Spleen (tissue), 11 donors: ENCODE measurements at regions not wholly inside any gene's neighbourhood (a gene's known extent, or its start where the extent isn't known, plus 50 kb on each side); places are given as distances from the start of the nearest gene placed in this dataset.
"Not testable (repeated sequence)": the region's sequence is repeated elsewhere in the genome, so short reads cannot be mapped to it uniquely, and the experiment has no call there.

Experiments used
- DNase-seq: peaks from one replicate; pipeline ENCODE4 v3.0.0-alpha.2; 2020
- H3K27ac ChIP-seq, 8 donors: fragments of 200-600 bp; sonication (generic) in 7 of 8; 1 replicate in 4 of 8; 2 replicates in 4 of 8; pipeline versions ENCODE4 v1.5.0 to v1.8.0; 2016 to 2021; ENCODE audit warnings: inconsistent platforms in 4 of 8, mild to moderate bottlenecking in 4 of 8, moderate library complexity in 1 of 8
- H3K27me3 ChIP-seq, 7 donors: fragments of 200-600 bp; sonication (generic) in 6 of 7; replicated peaks in 1 of 7; 1 replicate in 4 of 7; 2 replicates in 3 of 7; pipeline versions ENCODE4 v1.5.0 to v1.8.0; 2016 to 2021; ENCODE audit warnings: inconsistent platforms in 3 of 7, mild to moderate bottlenecking in 1 of 7
- H3K36me3 ChIP-seq, 6 donors: fragments of 200-600 bp; sonication (generic) in 5 of 6; 1 replicate in 4 of 6; 2 replicates in 2 of 6; pipeline versions ENCODE4 v1.5.0 to v1.8.0; 2016 to 2021; ENCODE audit warnings: inconsistent platforms in 2 of 6
- H3K4me1 ChIP-seq, 6 donors: fragments of 200-600 bp; sonication (generic) in 5 of 6; 1 replicate in 3 of 6; 2 replicates in 3 of 6; pipeline versions ENCODE4 v1.5.0 to v1.8.0; 2016 to 2021; ENCODE audit warnings: inconsistent platforms in 3 of 6
- H3K4me3 ChIP-seq, 8 donors: fragments of 200-600 bp; sonication (generic) in 7 of 8; 1 replicate in 4 of 8; 2 replicates in 4 of 8; pipeline versions ENCODE4 v1.5.0 to v1.8.0; 2016 to 2021; ENCODE audit warnings: inconsistent platforms in 4 of 8, mild to moderate bottlenecking in 4 of 8, moderate library complexity in 2 of 8
- H3K9me3 ChIP-seq, 8 donors: fragments of 200-600 bp; sonication (generic) in 7 of 8; 1 replicate in 4 of 8; 2 replicates in 4 of 8; pipeline versions ENCODE4 v1.5.0 to v1.8.0; 2016 to 2021; ENCODE audit warnings: inconsistent platforms in 4 of 8
- POLR2A ChIP-seq, 3 donors: fragments of 450-650 bp; IDR thresholded peaks; one replicate each; pipeline ENCODE4 v1.5.1; 2017; ENCODE audit warnings: antibody characterized with exemption in 3 of 3, mild to moderate bottlenecking in 1 of 3
- POLR2AphosphoS5 ChIP-seq, 3 donors: sonication (generic); formaldehyde crosslinking; IDR thresholded peaks; one replicate each; pipeline ENCODE4 v1.5.1; 2017; ENCODE audit warnings: antibody characterized with exemption in 3 of 3
- WGBS, 5 donors: extraction: QIAGEN DNeasy Blood & Tissue Kit in 3 of 5; methylation state at CpG; one replicate each; pipeline versions ENCODE4 v1.1.5 to v1.1.7; 2013 to 2018; 5-methylcytosine and 5-hydroxymethylcytosine counted together
- intact Hi-C: fragments of 100-400 bp; cut with DNase I; formaldehyde crosslinking; loops from one replicate; pipeline ENCODE4 v1.15.0; 2023; ENCODE audit warnings: low total_unique reads
- TF ChIP-seq, protein P1 (sequence below), 11 experiments: fragments of 200-600 bp in 7 of 11; fragments of 450-650 bp in 4 of 11; sonication (generic) in 4 of 11; IDR thresholded peaks in 8 of 11; conservative IDR thresholded peaks in 3 of 11; 1 replicate in 7 of 11; 2 replicates in 4 of 11; pipeline versions ENCODE4 v1.4.0 to v1.8.0; 2016 to 2021; ENCODE audit warnings: antibody characterized with exemption in 11 of 11, inconsistent platforms in 4 of 11, mild to moderate bottlenecking in 1 of 11
- donor health status: healthy with polysubstance abuse.
- donor health status: DM: no; HTN: no; CAD: no; lungs with moderate emphysema.
- donor health status: DM: no; HTN: no; CAD: no.
- donor health status: Bipolar disorder and iron deficiency.
- donor health status: healthy.
- donor health status: DM: no; HTN: no; CAD: no.
- donor health status: DM: yes; HTN: yes; CAD: no.

- Histone ChIP-seq H3K9me3 (no peaks in the 10 kb centered on the region), H3K36me3 (no peaks in the 10 kb centered on the region), H3K4me3 (no peak overlapping the region), H3K27me3 (no peaks in the 10 kb centered on the region), H3K4me1 (no peaks in the 10 kb centered on the region), H3K27ac (no peak overlapping the region)
- DNase-seq, result no peak
- TF ChIP-seq POLR2A (IDR thresholded peaks at IDR 0.05) (no peak), POLR2AphosphoS5 (IDR thresholded peaks at IDR 0.05) (no peak)
- TF ChIP-seq, protein P1, sequence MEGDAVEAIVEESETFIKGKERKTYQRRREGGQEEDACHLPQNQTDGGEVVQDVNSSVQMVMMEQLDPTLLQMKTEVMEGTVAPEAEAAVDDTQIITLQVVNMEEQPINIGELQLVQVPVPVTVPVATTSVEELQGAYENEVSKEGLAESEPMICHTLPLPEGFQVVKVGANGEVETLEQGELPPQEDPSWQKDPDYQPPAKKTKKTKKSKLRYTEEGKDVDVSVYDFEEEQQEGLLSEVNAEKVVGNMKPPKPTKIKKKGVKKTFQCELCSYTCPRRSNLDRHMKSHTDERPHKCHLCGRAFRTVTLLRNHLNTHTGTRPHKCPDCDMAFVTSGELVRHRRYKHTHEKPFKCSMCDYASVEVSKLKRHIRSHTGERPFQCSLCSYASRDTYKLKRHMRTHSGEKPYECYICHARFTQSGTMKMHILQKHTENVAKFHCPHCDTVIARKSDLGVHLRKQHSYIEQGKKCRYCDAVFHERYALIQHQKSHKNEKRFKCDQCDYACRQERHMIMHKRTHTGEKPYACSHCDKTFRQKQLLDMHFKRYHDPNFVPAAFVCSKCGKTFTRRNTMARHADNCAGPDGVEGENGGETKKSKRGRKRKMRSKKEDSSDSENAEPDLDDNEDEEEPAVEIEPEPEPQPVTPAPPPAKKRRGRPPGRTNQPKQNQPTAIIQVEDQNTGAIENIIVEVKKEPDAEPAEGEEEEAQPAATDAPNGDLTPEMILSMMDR (IDR thresholded peaks at IDR 0.05 in 8 of 11, conservative IDR thresholded peaks at IDR 0.05 in 3 of 11), result no peak
- intact Hi-C loops, result no loop called here
- WGBS, 5 donors, result 66 to 90% (median 78%) methylated on average over 2 of the region's 2 CpGs
Observed at GRCh38 chrX:104486691-104487090, 79.3 kb upstream of the IL1RAPL2 start.

- Histone ChIP-seq H3K4me3 (no peak overlapping the region), H3K9me3 (no peaks in the 10 kb centered on the region), H3K4me1 (no peaks in the 10 kb centered on the region), H3K27ac (no peak overlapping the region), H3K36me3 (no peaks in the 10 kb centered on the region), H3K27me3 (peaks cover 0 to 2% (median 0%) of the 10 kb centered on the region in 7 donors)
- TF ChIP-seq, protein P1 (IDR thresholded peaks at IDR 0.05 in 8 of 11, conservative IDR thresholded peaks at IDR 0.05 in 3 of 11), result no peak
- TF ChIP-seq POLR2A (IDR thresholded peaks at IDR 0.05) (no peak), POLR2AphosphoS5 (IDR thresholded peaks at IDR 0.05) (no peak)
- 11 to 23% (median 17%) methylated on average over 2 of the region's 2 CpGs for WGBS, 5 donors
- DNase-seq, result no peak
- intact Hi-C loops, result no loop called here
Observed at GRCh38 chrX:104482757-104483156, 83.2 kb upstream of the IL1RAPL2 start.

DNA sequence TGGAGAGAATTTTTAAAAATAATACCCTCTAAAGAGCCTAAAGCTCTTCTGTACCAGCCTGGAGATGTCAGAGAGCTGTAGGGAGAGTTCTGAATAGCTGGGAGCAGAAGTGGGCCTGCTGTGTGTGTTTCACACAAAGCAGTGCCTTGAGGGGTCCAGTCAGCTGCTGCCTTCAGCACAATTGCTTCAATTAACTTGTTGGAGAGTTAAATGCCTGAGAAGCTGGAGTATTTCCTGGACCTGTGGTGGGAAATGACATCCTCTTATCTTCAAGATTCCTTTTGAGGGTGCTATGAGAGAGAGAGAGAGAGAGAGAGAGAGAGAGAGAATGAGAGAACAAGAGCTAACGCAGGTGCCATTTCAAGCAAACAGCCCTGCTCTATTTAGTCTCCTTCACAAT lies 96.2 kb upstream of the IL1RAPL2 start:
- TF ChIP-seq POLR2A (IDR thresholded peaks at IDR 0.05) (no peak), POLR2AphosphoS5 (IDR thresholded peaks at IDR 0.05) (no peak)
- TF ChIP-seq, protein P1 (IDR thresholded peaks at IDR 0.05 in 8 of 11, conservative IDR thresholded peaks at IDR 0.05 in 3 of 11), result no peak
- H3K4me1 ChIP-seq, result no peaks in the 10 kb centered on the region
- H3K36me3 ChIP-seq, result no peaks in the 10 kb centered on the region
- H3K9me3 ChIP-seq, result no peaks in the 10 kb centered on the region
- no peak overlapping the region for H3K4me3 ChIP-seq
- H3K27me3 ChIP-seq, result no peaks in the 10 kb centered on the region
- intact Hi-C loops, result no loop called here
- WGBS, 5 donors, result 0 to 82% (median 10%) methylated on average over 1 of the region's 1 CpG; no CpG with 5 or more reads in 1 of the 5 donors
- no peak overlapping the region for H3K27ac ChIP-seq
- no peak for DNase-seq

DNA sequence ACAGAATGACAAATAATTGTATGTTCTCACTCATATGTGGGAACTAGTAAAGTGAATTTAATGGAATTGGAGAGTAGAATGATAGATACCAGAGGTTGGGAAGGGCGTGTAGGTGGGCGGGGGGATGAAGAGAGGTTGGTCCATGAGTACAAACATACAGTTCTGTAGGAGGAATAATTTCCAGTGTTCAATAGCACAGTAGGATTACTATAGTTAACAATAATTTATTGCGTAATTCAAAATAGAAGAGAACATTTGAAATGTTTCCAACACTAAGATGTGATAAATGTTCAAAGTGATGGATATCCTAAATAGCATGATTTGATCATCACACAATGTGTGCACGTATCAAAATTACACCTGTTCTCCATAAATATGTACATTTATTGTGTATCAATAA lies 106.2 kb upstream of the IL1RAPL2 start:
- Histone ChIP-seq H3K9me3 (peaks cover 0 to 15% (median 0%) of the 10 kb centered on the region in 8 donors), H3K4me3 (no peak overlapping the region), H3K27ac (no peak overlapping the region), H3K4me1 (no peaks in the 10 kb centered on the region), H3K36me3 (no peaks in the 10 kb centered on the region), H3K27me3 (no peaks in the 10 kb centered on the region)
- TF ChIP-seq, protein P1 (IDR thresholded peaks at IDR 0.05 in 8 of 11, conservative IDR thresholded peaks at IDR 0.05 in 3 of 11), result no peak
- TF ChIP-seq POLR2A (IDR thresholded peaks at IDR 0.05) (no peak), POLR2AphosphoS5 (IDR thresholded peaks at IDR 0.05) (no peak)
- intact Hi-C loops, result no loop called here
- 77 to 97% (median 90%) methylated on average over 4 of the region's 4 CpGs for WGBS, 5 donors
- no peak for DNase-seq

- DNase-seq, H3K27ac ChIP-seq, H3K4me3 ChIP-seq, intact Hi-C loops, H3K27me3 ChIP-seq, H3K36me3 ChIP-seq, H3K4me1 ChIP-seq: not testable (repeated sequence)
- H3K9me3 ChIP-seq, result peaks cover 0 to 15% (median 0%) of the 10 kb centered on the region in 8 donors
- WGBS, 5 donors, result 87 to 97% (median 91%) methylated on average over 2 of the region's 2 CpGs
Observed at GRCh38 chrX:104457130-104457529, 108.9 kb upstream of the IL1RAPL2 start.
